NCI-H82 treated with DMSO at 0.1 percent for 48 hours (cell line): ENCODE measurements at regions not wholly inside any gene's neighbourhood (a gene's known extent, or its start where the extent isn't known, plus 50 kb on each side); places are given as distances from the start of the nearest gene placed in this dataset.

ENCODE experiments used
- DNase-seq: peaks from one replicate; lab custom pipeline; 2025; ENCODE audit not compliant: unreplicated experiment; lab: John Stamatoyannopoulos, UW

GRCh38 chr3:153596401-153596800 lies 434.4 kb downstream of the RAP2B start:
- DNase-seq: no peak

GRCh38 chr3:153599685-153600084 lies 437.7 kb downstream of the RAP2B start:
- DNase-seq: no peak

- no peak for DNase-seq
Observed at GRCh38 chr3:153600896-153601295, 438.9 kb downstream of the RAP2B start.

GRCh38 chr3:153601374-153601853 lies 439.4 kb downstream of the RAP2B start:
- DNase-seq: no peak

GRCh38 chr3:153602801-153603200 lies 440.8 kb downstream of the RAP2B start:
- DNase-seq: no peak

- no peak for DNase-seq
Observed at GRCh38 chr3:153614140-153614539, 452.1 kb downstream of the RAP2B start.

- DNase-seq: peak; percentile 43
Observed at GRCh38 chr3:153614563-153614962, 452.5 kb downstream of the RAP2B start.

- peak; percentile 99 for DNase-seq
Observed at GRCh38 chr3:153615863-153616262, 453.8 kb downstream of the RAP2B start.

GRCh38 chr3:153617463-153617862 lies 455.4 kb downstream of the RAP2B start:
- no peak for DNase-seq

GRCh38 chr3:153618176-153618575 lies 456.1 kb downstream of the RAP2B start:
- DNase-seq: no peak

- no peak for DNase-seq
Observed at GRCh38 chr3:153619268-153619667, 457.2 kb downstream of the RAP2B start.

- no peak for DNase-seq
Observed at GRCh38 chr3:153621953-153622352, 459.9 kb downstream of the RAP2B start.

- no peak for DNase-seq
Observed at GRCh38 chr3:153623834-153624233, 461.8 kb downstream of the RAP2B start.

GRCh38 chr3:153624310-153625030 lies 462.4 kb downstream of the RAP2B start:
- DNase-seq: no peak

- DNase-seq: peak; percentile 93
Observed at GRCh38 chr3:153625506-153625905, 463.5 kb downstream of the RAP2B start.

- DNase-seq: no peak
Observed at GRCh38 chr3:153626158-153626557, 464.1 kb downstream of the RAP2B start.

GRCh38 chr3:153628591-153628990 lies 466.6 kb downstream of the RAP2B start:
- DNase-seq: no peak

GRCh38 chr3:153629148-153629547 lies 467.1 kb downstream of the RAP2B start:
- peak; percentile 57 for DNase-seq

- peak; percentile 78 for DNase-seq
Observed at GRCh38 chr3:153631102-153631501, 469.1 kb downstream of the RAP2B start.

- DNase-seq: no peak
Observed at GRCh38 chr3:153631664-153632063, 469.6 kb downstream of the RAP2B start.

- DNase-seq: no peak
Observed at GRCh38 chr3:153633407-153633806, 471.4 kb downstream of the RAP2B start.

- DNase-seq: no peak
Observed at GRCh38 chr3:153634683-153635082, 472.7 kb downstream of the RAP2B start.

- no peak for DNase-seq
Observed at GRCh38 chr3:153639631-153640030, 477.6 kb downstream of the RAP2B start.
